Stimulated activated CD4-positive, alpha-beta T cell treated with anti-CD3 and anti-CD28 coated beads, Interleukin-1b, Interleukin-23, amount 100 ng/mL, for 48 hours (primary cell): ENCODE measurements at regions not wholly inside any gene's neighbourhood (a gene's known extent, or its start where the extent isn't known, plus 50 kb on each side); places are given as distances from the start of the nearest gene placed in this dataset.
"Not testable (repeated sequence)": the region's sequence is repeated elsewhere in the genome, so short reads cannot be mapped to it uniquely, and the experiment has no call there.

Experiments used
- DNase-seq: peaks from one replicate; pipeline ENCODE4 v3.0.0-alpha.2; 2020

DNA sequence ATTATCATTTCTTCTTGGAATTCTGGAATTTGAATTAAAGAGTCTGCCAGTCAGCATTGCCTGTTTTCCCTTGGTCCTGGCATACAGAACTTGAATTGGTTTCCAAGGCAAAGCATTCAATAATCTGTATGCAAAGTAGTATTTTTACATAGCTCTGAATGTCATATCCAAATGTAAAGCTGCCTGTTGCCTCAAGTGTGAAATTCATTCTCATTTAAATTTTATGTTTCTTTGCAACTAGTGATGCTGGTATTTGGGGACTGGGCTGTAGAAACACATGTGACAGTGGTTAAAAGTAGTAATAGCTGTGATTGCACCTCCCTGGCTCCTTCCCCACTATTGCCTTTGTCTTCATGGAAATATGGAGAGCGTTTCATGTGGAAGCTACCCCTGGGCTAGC is 743.9 kb upstream of the GOLIM4 start:
- DNase-seq: no peak

DNA sequence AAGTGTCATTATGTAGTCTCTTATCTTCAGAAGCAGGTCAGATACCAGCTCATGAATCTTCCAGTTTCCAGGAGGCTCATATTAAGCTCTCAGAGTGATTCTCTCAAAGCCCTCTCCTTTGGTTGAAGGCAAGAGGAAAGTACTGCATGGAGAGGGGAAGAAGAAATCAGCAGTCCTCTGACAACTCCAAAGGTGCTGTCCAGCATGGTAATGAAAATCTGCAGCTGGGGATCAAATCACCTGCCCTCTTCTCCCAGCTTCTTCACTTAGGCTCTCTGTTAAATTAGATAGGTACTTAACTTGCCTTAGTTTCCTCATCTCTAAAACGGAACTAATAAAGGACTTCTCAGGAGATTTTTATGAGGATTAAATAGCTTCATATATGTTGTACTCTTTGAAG is 738.8 kb upstream of the GOLIM4 start:
- no peak for DNase-seq

DNA sequence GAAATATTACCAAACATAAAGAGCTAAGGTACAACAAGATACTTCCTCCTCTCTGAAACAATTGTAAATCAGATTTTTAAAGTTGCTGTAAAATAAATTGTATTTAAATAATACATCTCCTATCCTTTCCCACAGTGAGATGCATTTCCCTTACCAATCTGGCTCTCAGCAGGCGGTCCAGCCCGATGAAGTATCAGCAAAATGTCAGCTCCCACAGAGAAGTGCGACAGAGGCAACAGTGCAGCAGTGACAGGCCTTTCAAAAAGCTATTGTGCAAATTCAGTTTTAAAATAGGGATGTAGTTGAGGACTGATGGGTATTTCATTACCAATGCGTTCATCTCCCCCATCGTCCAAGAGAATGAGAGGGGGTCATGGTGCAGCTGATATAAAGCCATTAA is 733.2 kb upstream of the GOLIM4 start:
- no peak for DNase-seq

DNA sequence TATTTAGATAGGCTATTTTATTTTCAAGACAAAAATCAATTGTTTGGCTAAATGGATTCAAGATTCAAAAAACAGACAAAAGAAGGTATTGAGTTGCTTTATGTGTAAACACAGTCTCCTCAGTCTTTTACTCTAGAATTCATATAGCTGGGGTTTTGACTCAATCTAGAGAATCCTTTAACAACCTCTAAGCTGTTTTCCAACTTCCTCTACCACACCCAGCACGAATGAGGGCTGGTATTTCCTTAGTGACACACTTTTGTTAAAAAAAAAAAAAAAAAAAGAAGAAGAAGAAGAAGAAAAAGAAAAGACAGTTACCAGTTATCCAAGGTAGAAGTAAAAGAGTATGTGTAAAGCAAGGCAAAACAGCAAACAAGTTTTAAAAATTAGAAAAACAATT is 732.8 kb upstream of the GOLIM4 start:
- no peak for DNase-seq

DNA sequence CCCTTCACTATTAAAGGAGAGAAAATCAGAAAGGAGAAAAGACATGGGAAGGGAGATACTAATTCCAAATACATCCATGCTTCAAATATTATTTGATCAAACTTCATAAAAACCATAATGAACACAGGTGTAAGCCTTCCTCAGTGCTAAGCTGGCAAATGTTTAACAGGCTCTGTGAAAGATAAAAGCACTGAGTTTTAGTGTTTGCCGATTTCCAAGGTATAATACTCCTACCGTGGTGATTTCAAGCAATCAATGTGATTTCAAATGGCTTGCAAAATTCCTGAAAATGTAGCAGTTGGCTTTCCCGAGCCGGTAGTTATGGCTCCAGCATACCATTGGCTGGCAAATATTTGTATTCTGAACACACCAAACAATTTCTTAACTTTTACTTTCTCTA is 732.3 kb upstream of the GOLIM4 start:
- DNase-seq: no peak

DNA sequence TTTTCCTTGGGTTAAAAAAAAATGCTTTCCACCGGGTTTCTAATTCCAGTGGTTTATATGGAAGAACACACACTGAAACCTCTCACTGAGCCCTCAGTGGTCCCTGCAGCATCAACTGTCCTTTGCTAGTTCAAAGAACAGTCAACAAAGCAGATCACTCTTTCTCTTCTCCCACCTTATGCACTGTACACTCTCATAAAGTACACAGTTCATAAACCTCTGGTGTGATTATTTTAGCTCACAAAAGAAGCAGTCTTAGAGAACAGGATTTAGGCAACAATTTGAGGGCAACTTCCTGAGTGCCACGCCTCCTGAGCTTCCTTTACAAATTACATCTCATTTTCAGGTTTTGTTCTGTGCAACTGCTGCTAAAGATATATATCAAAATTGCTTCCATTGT is 728.4 kb upstream of the GOLIM4 start:
- DNase-seq: no peak

DNA sequence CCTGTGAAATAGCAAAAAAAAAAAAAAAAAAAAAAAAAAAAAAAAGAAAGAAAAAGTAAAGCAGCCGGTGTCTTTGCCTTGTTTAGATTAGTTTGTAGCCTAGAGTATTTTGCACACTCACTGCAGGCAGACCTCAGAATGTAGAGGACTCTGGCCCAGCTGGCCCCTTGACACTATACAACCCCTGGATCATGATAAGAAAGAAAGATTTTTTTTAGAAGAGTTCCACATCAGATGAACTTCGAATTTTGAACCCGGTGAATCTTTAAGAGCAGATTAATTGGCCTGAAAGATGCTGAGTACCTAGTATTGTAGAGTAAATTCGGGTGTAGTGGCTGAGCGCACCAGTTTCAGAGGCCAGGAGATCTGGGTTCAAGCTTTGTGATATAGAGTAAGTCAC is 727.7 kb upstream of the GOLIM4 start:
- DNase-seq: no peak

DNA sequence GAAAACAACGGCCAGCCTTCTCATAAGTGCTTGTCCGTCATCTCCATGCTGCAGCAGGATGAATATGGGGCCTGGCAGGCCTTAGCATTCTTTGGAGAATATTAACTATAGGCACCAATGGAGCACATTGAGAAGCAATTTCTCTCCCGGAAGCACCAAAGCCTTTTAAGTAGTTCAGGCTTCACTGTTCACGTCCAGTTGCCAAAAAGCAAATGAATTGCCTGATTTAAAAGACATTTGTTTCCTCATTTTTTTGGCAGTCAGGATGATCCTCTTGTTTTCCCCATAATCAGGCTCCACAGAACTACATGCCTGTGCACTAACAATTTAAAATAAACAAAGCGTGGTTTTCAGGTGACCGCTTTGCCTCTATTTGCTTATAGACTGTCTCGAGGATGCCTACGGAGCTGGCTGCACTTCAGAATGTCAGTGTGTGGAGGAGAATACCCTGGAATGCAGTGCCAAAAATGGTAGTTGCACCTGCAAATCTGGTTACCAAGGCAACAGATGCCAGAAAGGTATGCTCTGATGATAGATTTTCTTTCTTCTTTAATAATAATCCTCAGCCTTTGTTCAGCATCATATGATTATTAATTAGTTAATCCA is 725.2 kb upstream of the GOLIM4 start:
- DNase-seq: no peak

DNA sequence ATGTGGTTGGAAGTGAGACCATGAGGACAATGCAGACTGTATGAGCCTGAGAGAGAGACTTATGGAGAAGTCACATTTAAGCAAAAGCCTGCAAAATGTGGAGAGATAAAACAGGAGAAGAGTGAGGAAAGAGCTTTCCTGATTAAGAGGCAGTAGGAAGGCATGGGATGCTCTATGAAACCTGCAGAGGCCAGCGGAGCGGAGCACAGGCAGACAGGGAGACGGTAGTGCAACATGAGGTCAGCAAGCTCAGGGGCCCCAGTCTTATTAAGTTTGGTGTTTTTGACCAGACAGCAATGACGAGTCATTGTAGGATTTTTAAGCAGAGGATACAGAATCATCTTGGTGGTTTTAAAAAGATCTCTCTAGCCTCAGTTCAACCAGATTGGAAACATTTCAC is 721.5 kb upstream of the GOLIM4 start:
- DNase-seq: no peak

DNA sequence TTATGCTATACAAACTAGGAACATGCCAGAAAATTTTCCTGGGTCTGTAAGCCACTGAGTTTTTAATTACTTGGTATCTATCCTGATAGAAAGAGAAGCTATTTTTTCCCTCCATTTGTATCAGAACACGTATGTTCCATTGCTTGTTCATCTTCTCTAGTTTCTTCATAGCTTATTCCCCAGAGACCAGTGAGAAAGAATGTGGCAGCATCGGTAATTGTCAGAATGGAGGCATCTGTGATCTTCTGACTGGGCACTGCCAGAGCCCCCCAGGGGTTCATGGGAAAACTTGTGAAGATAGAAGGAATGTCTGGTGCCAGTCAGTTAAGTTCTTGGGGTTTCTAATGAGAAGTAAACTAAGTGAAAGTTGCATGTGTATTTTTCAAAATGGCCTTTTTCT is 720.2 kb upstream of the GOLIM4 start:
- no peak for DNase-seq

DNA sequence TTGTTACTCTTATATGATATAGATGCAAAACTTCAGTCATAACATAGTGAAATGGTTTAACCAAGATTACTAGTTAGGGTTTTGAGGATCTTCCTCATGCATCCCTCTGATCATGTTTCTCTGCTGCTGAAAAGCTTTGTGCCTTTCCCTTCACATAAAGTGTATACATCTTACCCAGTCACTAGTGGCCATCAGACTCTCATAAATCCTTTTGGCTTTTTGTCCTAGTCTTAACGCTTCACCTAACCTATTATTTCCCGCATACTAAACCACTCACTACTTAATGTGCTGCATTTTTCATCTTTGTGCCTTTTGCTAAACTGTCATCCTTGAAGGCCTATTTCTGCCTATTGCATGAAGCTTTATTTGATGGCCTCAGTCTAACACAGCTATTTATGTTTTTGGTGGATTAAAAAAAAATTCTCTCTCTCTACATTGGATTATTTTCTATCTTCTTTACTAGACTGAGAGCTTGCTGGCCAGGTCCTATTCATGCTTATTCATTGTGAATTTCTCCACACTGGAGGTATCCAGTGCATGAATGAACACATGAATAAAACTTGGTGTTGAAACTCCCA is 717.6 kb upstream of the GOLIM4 start:
- DNase-seq: no peak

DNA sequence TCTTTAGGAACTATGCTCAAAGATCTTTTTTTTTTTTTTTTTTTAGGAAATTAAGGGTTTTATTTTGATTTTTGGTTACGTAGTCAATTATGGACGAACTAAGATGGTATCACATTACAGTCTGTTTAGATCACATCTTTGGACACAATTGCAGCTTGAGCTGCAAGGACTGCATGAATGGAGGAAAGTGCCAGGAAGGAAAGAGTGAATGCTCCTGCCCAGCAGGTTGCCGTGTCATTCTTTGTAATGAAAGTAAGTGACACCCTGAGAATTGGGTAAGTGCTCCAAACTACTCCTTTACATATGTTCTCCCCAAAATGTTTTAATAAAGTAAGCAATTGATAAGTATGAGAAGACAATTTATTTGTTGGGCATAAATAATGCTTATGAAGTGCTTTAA is 716.5 kb upstream of the GOLIM4 start:
- no peak for DNase-seq

DNA sequence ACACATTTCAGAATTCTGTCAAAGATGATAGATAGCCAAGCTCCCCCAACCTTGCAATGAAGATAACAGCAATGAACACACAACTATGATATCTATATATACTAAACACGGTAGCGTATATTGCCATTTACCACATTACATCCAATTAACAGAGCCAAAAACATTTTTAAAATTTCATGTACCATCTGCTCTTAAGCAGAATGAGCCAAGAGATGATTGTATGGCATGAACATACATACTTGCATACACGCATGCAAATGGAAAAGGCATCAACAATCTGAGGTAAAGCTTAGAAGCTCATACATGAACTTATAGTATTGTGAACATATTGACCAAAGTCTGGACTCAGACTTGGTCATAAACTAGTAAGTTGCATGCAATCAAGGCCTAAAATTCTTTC is 712.9 kb upstream of the GOLIM4 start:
- DNase-seq: no peak

DNA sequence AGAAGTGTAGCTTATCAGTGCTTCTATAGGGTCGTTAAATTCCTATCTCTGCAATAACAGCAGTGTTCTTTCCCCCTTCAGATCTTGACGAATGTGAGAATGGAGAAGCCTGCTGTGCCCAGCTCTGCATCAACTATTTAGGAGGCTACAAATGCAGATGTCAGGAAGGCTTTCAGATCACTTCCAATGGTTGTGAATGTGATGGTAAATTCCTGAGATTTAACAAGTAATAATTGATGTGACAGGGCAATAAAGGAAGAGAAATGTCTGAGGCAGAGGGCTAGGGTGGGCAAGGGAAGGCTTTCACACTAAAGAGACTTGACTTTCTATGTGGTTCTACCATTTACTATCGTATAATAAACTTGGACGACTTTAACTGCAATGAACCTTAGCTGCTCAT is 711.7 kb upstream of the GOLIM4 start:
- DNase-seq: no peak

DNA sequence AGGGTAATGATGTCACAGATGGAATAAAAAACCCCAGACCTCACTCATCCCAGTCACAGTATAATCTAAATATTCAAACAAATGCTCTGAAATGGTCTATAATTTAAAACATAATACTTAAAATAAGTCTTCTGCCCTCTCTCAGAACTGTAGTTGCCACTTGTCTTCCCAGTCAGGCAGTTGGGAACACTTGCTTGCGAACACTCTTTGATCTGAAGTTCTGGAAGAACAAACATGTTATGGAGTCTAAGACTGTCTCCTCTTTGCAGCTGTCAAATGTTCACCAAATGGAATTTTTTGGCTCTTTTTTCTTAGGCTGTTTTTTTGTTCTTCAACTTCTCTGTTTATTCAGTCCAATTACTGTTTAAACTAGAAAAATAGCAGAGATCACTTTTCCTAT is 711.1 kb upstream of the GOLIM4 start:
- no peak for DNase-seq

DNA sequence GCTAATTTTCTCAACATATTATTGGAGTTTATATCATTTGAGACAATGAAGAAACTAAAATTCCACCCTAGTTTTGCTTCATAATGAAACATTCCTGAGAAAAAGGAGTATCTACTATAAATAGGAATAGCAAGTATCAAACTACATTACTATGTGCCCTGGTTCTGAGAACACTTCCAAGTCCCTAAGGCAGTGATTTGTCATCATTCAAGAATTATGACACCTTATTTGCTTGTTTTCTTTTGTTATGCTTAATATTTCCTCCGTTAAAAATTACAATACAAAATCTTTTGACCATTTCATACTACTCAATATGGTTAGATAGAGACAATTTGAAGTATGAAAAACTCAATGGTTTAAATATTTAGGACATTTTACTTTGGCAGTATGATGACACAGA is 707.8 kb upstream of the GOLIM4 start:
- DNase-seq: no peak

DNA sequence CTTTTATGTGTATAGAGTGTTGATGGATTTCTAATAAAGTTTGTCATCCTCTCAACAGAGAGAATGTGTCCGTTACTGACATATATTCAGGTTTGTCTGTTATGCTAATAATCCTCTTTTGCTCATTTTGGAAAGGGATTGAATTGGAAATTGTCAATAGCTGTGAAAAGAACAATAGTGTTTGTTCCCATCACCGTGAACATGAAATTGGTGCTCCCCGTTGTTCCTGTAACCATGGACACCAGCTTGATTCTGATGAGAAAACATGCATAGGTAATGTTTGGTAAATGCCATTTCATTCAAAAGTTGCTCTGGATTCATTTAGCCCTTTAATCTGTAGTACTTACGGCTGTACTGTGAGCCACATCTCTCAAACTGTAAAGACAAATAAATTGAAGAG is 707.0 kb upstream of the GOLIM4 start:
- no peak for DNase-seq

DNA sequence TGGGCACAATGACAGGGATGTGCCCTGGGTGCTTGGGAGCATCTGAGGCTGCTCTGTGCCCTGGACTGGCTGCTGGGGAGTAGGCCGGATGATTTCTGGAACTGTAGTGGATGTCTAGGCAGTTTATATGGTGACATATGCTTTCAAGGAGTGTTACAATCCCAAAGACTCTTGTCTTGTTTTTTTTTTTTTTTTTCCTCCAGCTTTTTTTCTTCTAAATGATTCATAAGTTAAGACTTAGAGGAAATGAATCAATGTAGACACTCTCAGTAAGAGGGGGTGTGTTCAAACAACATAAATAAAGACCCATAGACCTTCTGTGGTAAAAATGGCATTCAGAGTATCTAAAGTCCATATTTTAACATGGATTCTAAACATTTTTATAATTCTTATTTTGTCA is 706.1 kb upstream of the GOLIM4 start:
- no peak for DNase-seq

DNA sequence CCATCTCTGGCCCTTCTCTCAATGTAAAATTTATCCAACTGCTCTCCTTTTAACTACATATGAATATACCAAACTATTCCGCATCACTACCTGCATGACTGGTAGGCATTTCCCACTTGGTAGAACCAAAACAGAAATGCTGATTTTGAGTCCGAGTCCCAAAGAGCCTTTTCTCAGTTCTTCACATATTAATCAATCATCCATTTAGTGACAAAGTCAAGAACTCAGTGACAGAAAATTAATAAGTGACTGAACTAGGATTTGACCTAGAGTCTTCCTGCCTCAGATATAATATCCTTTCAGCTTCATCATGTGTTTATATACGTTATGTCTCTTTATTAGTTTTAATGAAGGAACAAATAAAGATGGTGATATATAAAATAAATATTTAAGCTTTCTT is 700.6 kb upstream of the GOLIM4 start:
- no peak for DNase-seq

DNA sequence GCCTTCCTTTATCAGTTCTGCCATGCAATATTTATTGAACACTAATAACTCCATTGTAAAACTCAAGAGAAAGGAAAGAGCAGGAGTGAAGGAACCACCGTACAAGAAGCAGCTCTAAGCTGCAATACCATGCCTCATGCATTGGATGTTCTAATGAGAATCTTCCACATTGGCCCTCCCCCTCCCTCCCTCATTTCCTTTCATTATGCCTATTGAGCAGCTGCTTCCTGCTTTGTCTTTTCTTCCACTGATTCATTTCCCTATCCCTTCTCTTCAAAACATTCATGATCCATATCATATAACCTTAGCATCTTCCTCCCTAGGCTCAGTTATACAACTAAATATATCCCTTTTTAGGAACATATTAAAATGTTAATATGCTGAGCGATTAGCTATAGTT is 698.7 kb upstream of the GOLIM4 start:
- no peak for DNase-seq

DNA sequence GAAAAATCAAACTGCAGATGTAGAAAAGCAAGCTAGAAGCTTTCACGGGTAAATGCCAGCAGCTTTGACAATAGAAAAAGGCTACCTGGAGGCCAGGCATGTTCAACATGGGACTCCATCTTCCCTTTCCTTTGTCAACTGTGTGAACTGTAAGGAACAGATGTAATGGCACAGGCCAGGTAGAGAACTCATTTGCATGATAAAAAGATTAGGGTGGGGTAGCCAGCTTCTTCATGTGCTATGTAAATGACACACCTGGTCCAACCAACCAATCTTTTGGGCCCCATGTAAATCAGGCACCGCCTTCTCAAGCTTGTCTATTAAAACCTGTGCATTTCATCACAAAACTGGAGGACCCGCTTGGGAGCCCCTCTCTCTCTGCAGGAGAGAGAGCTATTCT is 686.5 kb upstream of the GOLIM4 start:
- DNase-seq: no peak

DNA sequence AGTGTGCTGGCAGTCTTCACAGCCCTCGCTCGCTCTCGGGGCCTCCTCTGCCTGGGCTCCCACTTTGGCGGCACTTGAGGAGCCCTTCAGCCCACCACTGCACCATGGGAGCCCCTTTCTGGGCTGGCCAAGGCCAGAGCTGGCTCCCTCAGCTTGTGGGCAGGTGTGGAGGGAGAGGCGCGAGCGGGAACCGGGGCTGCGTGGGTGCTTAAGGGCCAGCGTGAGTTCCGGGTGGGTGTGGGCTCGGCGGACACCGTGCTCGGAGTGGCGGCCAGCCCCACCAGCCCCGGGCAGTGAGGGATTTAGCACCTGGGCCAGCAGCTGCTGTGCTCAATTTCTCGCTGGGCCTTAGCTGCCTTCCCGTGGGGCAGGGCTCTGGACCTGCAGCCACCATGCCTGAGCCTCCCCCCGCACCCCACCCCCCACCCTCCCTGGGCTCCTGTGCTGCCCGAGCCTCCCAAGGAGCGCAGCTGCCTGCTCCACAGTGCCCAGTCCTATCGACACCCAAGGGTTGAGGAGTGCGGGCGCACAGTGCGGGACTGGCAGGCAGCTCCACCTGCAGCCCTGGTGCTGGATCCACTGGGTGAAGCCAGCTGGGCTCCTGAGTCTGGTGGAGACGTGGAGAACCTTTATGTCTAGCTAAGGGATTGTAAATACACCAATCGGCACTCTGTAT is 684.4 kb upstream of the GOLIM4 start:
- DNase-seq: not testable (repeated sequence)

DNA sequence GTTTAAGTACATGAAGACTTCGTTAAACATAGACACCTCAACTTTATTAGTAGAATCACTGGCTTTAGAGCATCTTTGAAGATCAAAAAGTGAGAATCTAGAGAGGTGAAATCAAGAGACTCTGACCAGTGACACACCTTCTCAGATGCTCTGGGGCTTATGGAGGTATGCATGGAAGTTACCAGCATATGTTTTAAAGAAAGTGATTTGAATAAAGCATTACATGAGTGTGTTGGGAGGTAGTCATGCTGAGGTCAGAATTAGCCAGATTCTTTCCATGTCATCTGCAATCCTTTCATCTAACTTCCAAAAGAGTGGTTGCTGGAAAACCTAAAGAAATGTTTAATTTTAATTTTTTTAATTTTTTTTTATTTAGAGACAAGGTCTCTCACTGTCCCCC is 658.0 kb upstream of the GOLIM4 start:
- no peak for DNase-seq

DNA sequence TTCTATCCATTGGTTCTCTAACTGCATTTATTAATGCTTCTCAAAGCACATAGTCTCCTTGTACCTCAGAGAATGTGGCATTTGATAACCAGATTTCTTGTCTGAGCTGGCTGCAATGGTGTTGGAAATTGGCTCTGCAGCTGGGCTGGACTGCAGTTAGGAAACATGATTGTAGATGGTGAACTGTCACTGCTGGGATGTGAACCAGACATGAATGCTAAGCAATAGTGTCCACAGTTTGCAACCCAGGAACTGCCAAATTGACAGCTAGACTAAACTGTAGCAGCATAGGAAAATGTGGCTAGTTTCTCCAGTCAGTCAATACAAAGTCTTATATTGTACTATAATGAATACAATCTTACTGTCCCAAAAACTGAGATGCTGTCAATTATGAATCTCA is 656.6 kb upstream of the GOLIM4 start:
- DNase-seq: no peak

DNA sequence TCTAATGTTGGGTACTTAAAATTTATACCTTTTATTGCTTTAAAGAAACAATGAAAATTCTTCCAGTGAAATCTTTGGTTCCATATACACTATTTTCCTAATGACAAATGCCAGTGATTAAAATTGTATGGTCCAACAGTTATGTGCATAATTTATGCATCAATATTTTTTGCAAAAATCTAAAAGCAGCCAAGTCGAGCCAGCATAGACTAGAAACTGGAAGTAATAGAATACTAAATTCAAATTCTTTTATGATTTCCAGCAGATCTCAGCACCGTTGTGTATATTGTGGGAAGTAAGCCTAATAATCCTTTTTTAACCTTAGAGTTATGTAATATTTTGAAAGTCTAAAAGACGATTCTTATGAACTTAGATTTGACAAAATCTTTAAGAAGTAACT is 652.0 kb upstream of the GOLIM4 start:
- DNase-seq: no peak
